ENCODE measurements at regions not wholly inside any gene's neighbourhood (a gene's known extent, or its start where the extent isn't known, plus 50 kb on each side); places are given as distances from the start of the nearest gene placed in this dataset.

GRCh38 chr10:113293167-113293566 lies 259.7 kb upstream of the HABP2 start:
- no peak for DNase-seq
- Mint-ChIP-seq H3K36me3 (no peaks in the 10 kb centered on the region), H3K4me3 (no peak overlapping the region), H3K4me1 (no peaks in the 10 kb centered on the region), H3K27me3 (peaks cover 7% of the 10 kb centered on the region), H3K27ac (no peak overlapping the region), H3K9me3 (no peaks in the 10 kb centered on the region)

- peaks cover 16% of the 10 kb centered on the region for H3K27me3 Mint-ChIP-seq
- H3K9me3 Mint-ChIP-seq: no peaks in the 10 kb centered on the region
- no peaks in the 10 kb centered on the region for H3K36me3 Mint-ChIP-seq
- no peak for DNase-seq
- H3K27ac Mint-ChIP-seq: no peak overlapping the region
- no peak overlapping the region for H3K4me3 Mint-ChIP-seq
- peaks cover 5% of the 10 kb centered on the region for H3K4me1 Mint-ChIP-seq
These were observed 258.0 kb upstream of the HABP2 start for GRCh38 chr10:113294868-113295267.

DNA sequence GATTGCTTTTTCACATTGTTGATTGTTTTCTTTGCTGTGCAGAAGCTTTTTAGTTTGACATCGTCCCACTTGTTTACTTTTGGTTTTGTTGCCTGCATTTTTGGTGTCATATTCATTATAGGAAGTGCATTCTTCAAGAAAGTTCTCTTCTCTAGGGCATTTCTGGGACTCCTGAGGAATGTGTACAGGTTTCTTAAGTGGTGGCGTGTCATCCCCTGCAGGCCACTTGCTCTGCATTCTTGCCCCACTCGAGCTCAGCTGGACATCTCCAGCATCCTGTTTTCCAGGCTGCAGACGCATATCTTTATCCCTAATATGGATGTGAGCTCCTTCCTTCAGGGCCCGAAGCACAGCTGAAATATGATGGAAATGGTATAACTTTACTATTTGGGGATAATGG lies 255.6 kb upstream of the HABP2 start:
- no peak for DNase-seq
- Mint-ChIP-seq H3K4me3 (no peak overlapping the region), H3K36me3 (no peaks in the 10 kb centered on the region), H3K9me3 (no peaks in the 10 kb centered on the region), H3K27ac (no peak overlapping the region), H3K4me1 (peaks cover 5% of the 10 kb centered on the region), H3K27me3 (peaks cover 28% of the 10 kb centered on the region)

DNA sequence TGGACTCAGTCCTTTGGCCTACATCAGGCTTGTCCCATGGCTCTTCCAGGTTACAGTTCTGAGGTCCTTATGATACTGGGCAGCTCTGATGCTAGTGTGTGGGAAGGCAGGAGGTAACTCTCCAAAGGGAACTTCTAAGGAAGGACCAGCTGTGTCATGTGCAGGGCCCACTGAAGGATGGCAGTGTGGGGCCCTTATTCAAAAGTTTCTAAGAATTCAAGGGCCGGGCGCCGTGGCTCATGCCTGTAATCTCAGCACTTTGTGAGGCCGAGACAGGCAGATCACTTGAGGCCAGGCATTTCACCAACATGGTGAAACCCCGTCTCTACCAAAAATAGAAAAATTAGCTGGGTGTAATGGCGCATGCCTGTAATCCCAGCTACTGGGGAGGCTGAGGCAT lies 254.2 kb upstream of the HABP2 start:
- Mint-ChIP-seq H3K27ac (no peak overlapping the region), H3K4me1 (peaks cover 5% of the 10 kb centered on the region), H3K27me3 (peaks cover 28% of the 10 kb centered on the region), H3K9me3 (no peaks in the 10 kb centered on the region), H3K4me3 (no peak overlapping the region), H3K36me3 (no peaks in the 10 kb centered on the region)
- no peak for DNase-seq

DNA sequence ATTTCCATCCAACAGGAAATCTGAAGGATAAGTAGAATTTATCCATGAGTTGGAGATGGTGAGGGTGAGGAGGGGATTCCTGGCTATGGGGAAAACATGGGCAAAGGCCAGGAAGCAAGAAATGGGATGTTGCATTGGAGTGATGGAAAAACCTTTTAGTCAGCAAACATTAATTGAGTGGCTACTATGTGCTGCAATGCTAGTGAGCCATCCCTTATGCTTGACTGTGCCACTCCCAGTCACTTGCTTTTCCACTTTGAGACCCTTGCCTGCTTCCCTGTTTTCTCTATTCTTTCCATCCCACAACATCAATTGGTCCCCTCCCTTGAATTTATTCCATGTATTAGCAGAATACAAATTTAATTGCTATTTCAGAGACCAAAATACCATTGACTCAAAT lies 252.7 kb upstream of the HABP2 start:
- H3K4me1 Mint-ChIP-seq: peaks cover 5% of the 10 kb centered on the region
- peaks cover 28% of the 10 kb centered on the region for H3K27me3 Mint-ChIP-seq
- no peaks in the 10 kb centered on the region for H3K9me3 Mint-ChIP-seq
- no peaks in the 10 kb centered on the region for H3K36me3 Mint-ChIP-seq
- DNase-seq: no peak
- H3K27ac Mint-ChIP-seq: no peak overlapping the region
- no peak overlapping the region for H3K4me3 Mint-ChIP-seq

DNA sequence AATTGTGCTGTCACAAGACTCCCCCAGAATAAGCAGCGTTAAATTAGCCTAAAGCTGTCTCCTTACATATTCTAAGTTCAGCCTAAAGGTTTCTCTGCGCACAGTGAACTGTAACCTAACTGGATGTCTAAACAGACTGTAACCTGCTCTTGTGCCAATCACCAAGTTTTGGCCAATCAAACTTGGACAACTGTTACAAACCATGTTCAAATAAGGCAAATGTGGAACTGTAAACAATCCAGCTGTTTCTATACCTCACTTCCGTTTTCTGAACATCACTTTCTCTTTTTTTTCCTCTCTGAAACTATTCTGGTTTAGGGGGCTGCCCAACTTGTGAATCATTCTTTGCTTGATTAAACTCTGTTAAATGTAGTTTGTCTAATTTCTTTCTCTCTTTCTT lies 252.2 kb upstream of the HABP2 start:
- H3K9me3 Mint-ChIP-seq: no peaks in the 10 kb centered on the region
- no peak for DNase-seq
- H3K27me3 Mint-ChIP-seq: peaks cover 28% of the 10 kb centered on the region
- H3K27ac Mint-ChIP-seq: no peak overlapping the region
- H3K4me3 Mint-ChIP-seq: no peak overlapping the region
- H3K36me3 Mint-ChIP-seq: no peaks in the 10 kb centered on the region
- peaks cover 5% of the 10 kb centered on the region for H3K4me1 Mint-ChIP-seq

DNA sequence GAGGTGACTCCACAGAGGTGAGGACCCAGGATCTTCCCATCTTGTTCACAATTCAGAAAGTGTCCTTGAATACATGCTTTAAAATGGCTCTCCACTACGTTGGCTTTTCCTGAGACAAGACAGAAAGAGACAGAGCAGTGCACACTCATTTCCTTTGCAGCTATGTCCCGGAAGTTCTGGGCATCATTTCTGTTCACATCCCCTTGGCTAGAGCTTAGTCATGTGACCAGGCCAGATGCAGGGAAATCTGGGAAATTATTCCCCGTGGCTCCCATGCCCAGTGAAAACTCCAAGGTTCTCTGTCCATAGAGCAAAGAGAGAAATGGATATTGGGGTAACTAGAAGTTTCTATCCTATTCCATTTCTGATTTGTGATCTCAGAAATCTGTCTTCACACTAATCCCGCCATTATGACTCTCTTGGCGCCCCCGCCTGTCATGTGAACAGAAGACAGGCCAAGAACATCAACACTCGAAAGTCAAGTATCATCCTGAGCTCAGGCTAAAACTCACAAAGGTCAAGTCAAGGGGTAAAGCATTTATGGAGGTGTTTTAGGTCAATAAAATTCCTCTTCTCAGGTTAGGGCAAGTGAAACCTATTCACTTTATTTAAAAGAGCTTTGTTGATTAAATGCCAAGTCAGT lies 251.4 kb upstream of the HABP2 start:
- Mint-ChIP-seq H3K4me1 (peaks cover 5% of the 10 kb centered on the region), H3K9me3 (no peaks in the 10 kb centered on the region), H3K27ac (no peak overlapping the region), H3K27me3 (peaks cover 28% of the 10 kb centered on the region), H3K36me3 (no peaks in the 10 kb centered on the region), H3K4me3 (no peak overlapping the region)
- no peak for DNase-seq

DNA sequence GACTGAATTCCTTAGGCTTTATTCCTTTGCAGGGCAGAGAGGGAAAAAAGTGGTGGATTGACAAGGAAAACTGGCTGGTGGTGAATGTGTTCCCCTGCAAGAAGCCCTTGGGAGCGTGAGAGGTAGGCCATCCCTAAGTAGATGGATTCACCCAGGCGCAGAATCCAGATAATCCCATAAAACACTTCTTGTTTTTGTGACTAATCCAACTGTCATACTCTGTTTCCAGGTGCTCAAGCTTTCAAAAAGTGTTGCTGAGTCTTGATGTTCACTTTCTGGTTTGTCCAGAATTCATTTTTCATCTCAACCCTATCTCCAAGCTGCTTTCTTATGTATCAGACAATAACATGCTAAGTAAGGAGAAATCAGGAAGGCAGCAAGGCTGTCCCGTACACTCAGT lies 250.8 kb upstream of the HABP2 start:
- Mint-ChIP-seq H3K4me3 (no peak overlapping the region), H3K4me1 (peaks cover 5% of the 10 kb centered on the region), H3K27me3 (peaks cover 28% of the 10 kb centered on the region), H3K27ac (no peak overlapping the region), H3K9me3 (no peaks in the 10 kb centered on the region), H3K36me3 (no peaks in the 10 kb centered on the region)
- DNase-seq: no peak

GRCh38 chr10:113303544-113304146 lies 249.2 kb upstream of the HABP2 start:
- Mint-ChIP-seq H3K36me3 (no peaks in the 10 kb centered on the region), H3K9me3 (no peaks in the 10 kb centered on the region), H3K27me3 (peaks cover 22% of the 10 kb centered on the region), H3K4me3 (no peak overlapping the region), H3K27ac (no peak overlapping the region), H3K4me1 (peaks cover 5% of the 10 kb centered on the region)
- DNase-seq: no peak

DNA sequence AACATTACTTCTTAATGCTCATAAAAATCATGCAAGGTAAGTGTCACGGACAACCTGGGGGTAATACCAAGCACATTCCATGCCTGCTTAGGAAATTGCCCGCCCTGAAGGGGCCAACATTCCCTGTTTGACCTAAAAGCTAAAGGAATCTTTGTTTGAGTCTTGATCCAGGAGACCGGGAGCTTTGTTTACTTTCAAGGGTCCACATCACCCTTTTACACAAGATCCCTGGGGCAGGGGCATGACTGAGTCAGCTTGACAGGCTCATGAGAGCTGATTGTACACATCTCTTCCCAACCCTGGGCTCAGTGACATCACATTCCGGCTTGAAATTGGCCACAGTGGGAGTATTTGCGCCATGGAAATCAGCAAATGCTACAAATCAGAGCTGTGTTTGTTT lies 248.1 kb upstream of the HABP2 start:
- H3K4me3 Mint-ChIP-seq: no peak overlapping the region
- no peak for DNase-seq
- H3K27ac Mint-ChIP-seq: no peak overlapping the region
- no peaks in the 10 kb centered on the region for H3K4me1 Mint-ChIP-seq
- peaks cover 14% of the 10 kb centered on the region for H3K27me3 Mint-ChIP-seq
- H3K36me3 Mint-ChIP-seq: no peaks in the 10 kb centered on the region
- no peaks in the 10 kb centered on the region for H3K9me3 Mint-ChIP-seq

GRCh38 chr10:113305871-113306270 lies 247.0 kb upstream of the HABP2 start:
- Mint-ChIP-seq H3K4me1 (no peaks in the 10 kb centered on the region), H3K9me3 (no peaks in the 10 kb centered on the region), H3K27me3 (peaks cover 3% of the 10 kb centered on the region), H3K36me3 (no peaks in the 10 kb centered on the region), H3K27ac (no peak overlapping the region), H3K4me3 (no peak overlapping the region)
- DNase-seq: no peak

GRCh38 chr10:113309791-113310190 lies 243.1 kb upstream of the HABP2 start:
- H3K27ac Mint-ChIP-seq: no peak overlapping the region
- no peaks in the 10 kb centered on the region for H3K4me1 Mint-ChIP-seq
- H3K9me3 Mint-ChIP-seq: no peaks in the 10 kb centered on the region
- no peaks in the 10 kb centered on the region for H3K27me3 Mint-ChIP-seq
- no peak overlapping the region for H3K4me3 Mint-ChIP-seq
- H3K36me3 Mint-ChIP-seq: no peaks in the 10 kb centered on the region
- DNase-seq: no peak

GRCh38 chr10:113310347-113310746 lies 242.5 kb upstream of the HABP2 start:
- no peaks in the 10 kb centered on the region for H3K27me3 Mint-ChIP-seq
- H3K36me3 Mint-ChIP-seq: no peaks in the 10 kb centered on the region
- H3K4me3 Mint-ChIP-seq: no peak overlapping the region
- no peak overlapping the region for H3K27ac Mint-ChIP-seq
- DNase-seq: no peak
- no peaks in the 10 kb centered on the region for H3K4me1 Mint-ChIP-seq
- H3K9me3 Mint-ChIP-seq: no peaks in the 10 kb centered on the region

GRCh38 chr10:113313048-113313602 lies 239.7 kb upstream of the HABP2 start:
- DNase-seq: no peak
- no peaks in the 10 kb centered on the region for H3K4me1 Mint-ChIP-seq
- no peak overlapping the region for H3K4me3 Mint-ChIP-seq
- no peak overlapping the region for H3K27ac Mint-ChIP-seq
- no peaks in the 10 kb centered on the region for H3K36me3 Mint-ChIP-seq
- peaks cover 2% of the 10 kb centered on the region for H3K9me3 Mint-ChIP-seq
- no peaks in the 10 kb centered on the region for H3K27me3 Mint-ChIP-seq

DNA sequence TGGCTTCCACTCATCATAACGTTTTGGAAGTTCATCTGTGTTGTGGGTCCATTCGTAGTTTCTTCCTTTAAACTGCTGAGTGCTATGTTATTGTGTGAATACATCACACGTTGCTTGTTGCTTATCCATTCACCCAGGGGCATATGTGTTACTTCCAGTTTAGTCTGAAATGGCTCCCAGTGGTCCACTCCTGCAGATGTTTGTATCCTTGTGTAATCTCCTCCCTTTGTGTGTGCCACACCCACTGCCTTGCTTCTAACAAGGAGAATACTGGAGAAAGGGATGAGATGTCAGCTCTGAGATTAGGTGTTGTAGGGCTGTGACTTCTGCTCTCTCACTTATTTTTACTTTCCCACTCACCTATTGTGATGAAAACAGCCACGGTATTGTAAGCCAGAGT lies 239.1 kb upstream of the HABP2 start:
- H3K36me3 Mint-ChIP-seq: no peaks in the 10 kb centered on the region
- no peak for DNase-seq
- H3K27ac Mint-ChIP-seq: no peak overlapping the region
- no peaks in the 10 kb centered on the region for H3K4me1 Mint-ChIP-seq
- H3K27me3 Mint-ChIP-seq: no peaks in the 10 kb centered on the region
- no peak overlapping the region for H3K4me3 Mint-ChIP-seq
- peaks cover 2% of the 10 kb centered on the region for H3K9me3 Mint-ChIP-seq

GRCh38 chr10:113316506-113316905 lies 236.3 kb upstream of the HABP2 start:
- H3K9me3 Mint-ChIP-seq: peaks cover 2% of the 10 kb centered on the region
- no peaks in the 10 kb centered on the region for H3K27me3 Mint-ChIP-seq
- H3K36me3 Mint-ChIP-seq: no peaks in the 10 kb centered on the region
- DNase-seq: no peak
- H3K4me1 Mint-ChIP-seq: no peaks in the 10 kb centered on the region
- no peak overlapping the region for H3K4me3 Mint-ChIP-seq
- H3K27ac Mint-ChIP-seq: no peak overlapping the region
